Liver (tissue), 3 donors: ENCODE measurements at regions not wholly inside any gene's neighbourhood (a gene's known extent, or its start where the extent isn't known, plus 50 kb on each side); places are given as distances from the start of the nearest gene placed in this dataset.

ENCODE experiments used
- ATF3 ChIP-seq: IDR thresholded peaks from 2 replicates; pipeline ENCODE4 v1.6.1; 2016; ENCODE audit warnings: antibody characterized with exemption
- CTCF ChIP-seq: fragments of 150-350 bp; IDR thresholded peaks from 2 replicates; pipeline ENCODE4 v1.5.1; 2017; ENCODE audit warnings: improper control_type of control experiment, low read depth, low read length; ENCODE audit not compliant: missing input control
- EGR1 ChIP-seq, 2 donors: IDR thresholded peaks; 2 replicates each; pipeline ENCODE4 v1.6.1; 2016 to 2018; ENCODE audit warnings: antibody characterized with exemption in 2 of 2, low read depth in 2 of 2
- FOXA1 ChIP-seq: IDR thresholded peaks from 2 replicates; pipeline ENCODE4 v1.6.1; 2016; ENCODE audit warnings: antibody characterized with exemption
- FOXA2 ChIP-seq: IDR thresholded peaks from 2 replicates; pipeline ENCODE4 v1.6.1; 2016; ENCODE audit warnings: antibody characterized with exemption
- GABPA ChIP-seq, 2 donors: IDR thresholded peaks in 1 of 2; conservative IDR thresholded peaks in 1 of 2; 2 replicates each; pipeline ENCODE4 v1.6.1; 2016; ENCODE audit warnings: antibody characterized with exemption in 2 of 2, mild to moderate bottlenecking in 1 of 2, moderate library complexity in 1 of 2
- MAX ChIP-seq: IDR thresholded peaks from 2 replicates; pipeline ENCODE4 v1.6.1; 2016; ENCODE audit warnings: antibody characterized with exemption
- RAD21 ChIP-seq, 2 donors: IDR thresholded peaks; 2 replicates each; pipeline ENCODE4 v1.6.1; 2016; ENCODE audit warnings: antibody characterized with exemption in 2 of 2, mild to moderate bottlenecking in 2 of 2
- REST ChIP-seq: IDR thresholded peaks from 2 replicates; pipeline ENCODE4 v1.6.1; 2016; ENCODE audit warnings: antibody characterized with exemption, mild to moderate bottlenecking
- SP1 ChIP-seq: IDR thresholded peaks from 2 replicates; pipeline ENCODE4 v1.6.1; 2018; ENCODE audit warnings: antibody characterized with exemption, mild to moderate bottlenecking
- TAF1 ChIP-seq: conservative IDR thresholded peaks from 2 replicates; pipeline ENCODE4 v1.6.1; 2016; ENCODE audit warnings: antibody characterized with exemption, mild to moderate bottlenecking
- YY1 ChIP-seq: IDR thresholded peaks from 2 replicates; pipeline ENCODE4 v1.6.1; 2016; ENCODE audit warnings: antibody characterized with exemption, mild to moderate bottlenecking
- donor health status: healthy.
- donor health status: healthy.

GRCh38 chr1:173420330-173420806 is 56.8 kb upstream of the PRDX6 start:
- TF ChIP-seq CTCF (peak; percentile 93), FOXA1 (no peak), YY1 (peak; percentile 24), EGR1 (IDR thresholded peaks at IDR 0.05; ENCODE audit: low read depth in 2 of 2) (no peak), MAX (no peak), GABPA (IDR thresholded peaks at IDR 0.05 in 1 of 2, conservative IDR thresholded peaks at IDR 0.05 in 1 of 2) (no peak), REST (no peak), RAD21 (IDR thresholded peaks at IDR 0.05) (peak; percentile 92 to 95), TAF1 (no peak), FOXA2 (no peak), ATF3 (peak; percentile 15), SP1 (no peak)
